Renal cortical epithelial cell (primary cell): ENCODE measurements at regions not wholly inside any gene's neighbourhood (a gene's known extent, or its start where the extent isn't known, plus 50 kb on each side); places are given as distances from the start of the nearest gene placed in this dataset.
"Not testable (repeated sequence)": the region's sequence is repeated elsewhere in the genome, so short reads cannot be mapped to it uniquely, and the experiment has no call there.

Source experiments
- DNase-seq: peaks from one replicate; pipeline ENCODE4 v3.0.0-alpha.2; 2011; ENCODE audit warnings: low read depth

- no peak for DNase-seq
Measured at GRCh38 chr12:126952096-126953007, 1314.6 kb upstream of the TMEM132C start.

DNA sequence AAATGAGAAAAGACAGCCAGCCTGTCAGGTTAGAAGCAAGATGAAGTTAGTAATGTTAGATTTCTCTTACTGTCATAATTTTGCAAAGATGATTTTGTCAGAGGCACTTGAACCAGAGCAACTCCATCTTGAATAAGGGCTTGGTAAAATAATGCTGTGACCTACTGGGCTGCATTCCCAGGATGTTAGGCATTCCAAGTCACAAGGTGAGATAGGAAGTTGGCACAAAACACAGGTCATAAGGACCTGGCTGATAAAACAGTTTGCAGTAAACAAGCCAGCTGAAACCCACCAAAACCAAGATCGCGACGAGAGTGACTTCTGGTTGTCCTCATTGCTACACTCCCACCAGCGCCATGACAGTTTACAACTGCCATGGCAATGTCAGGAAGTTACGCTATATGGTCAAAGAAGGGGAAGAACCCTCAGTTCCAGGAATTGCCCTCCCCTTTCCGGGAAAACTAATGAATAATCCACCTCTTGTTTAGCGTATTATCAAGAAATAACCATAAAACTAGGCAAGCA lies 1313.5 kb upstream of the TMEM132C start:
- no peak for DNase-seq

DNA sequence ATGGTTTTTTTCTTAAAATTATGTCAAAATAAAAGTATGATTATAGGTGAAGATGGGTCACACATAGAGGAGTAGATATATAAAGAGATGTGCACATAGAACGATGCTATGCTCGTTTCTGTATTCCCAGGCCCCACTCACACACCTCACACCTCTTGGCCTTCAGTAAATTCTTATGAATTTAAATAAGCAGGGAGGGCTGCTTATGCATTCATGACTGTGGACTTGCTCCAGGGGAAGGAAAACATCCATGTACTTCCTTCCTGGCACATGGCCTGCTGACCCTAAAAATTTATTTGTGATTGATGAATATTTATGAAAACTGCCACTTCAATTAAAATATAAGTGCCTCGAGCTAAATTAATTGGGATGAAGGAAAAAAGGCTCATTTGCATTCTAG lies 1306.7 kb upstream of the TMEM132C start:
- no peak for DNase-seq

- no peak for DNase-seq
Measured at GRCh38 chr12:126960709-126961108, 1306.3 kb upstream of the TMEM132C start.

DNA sequence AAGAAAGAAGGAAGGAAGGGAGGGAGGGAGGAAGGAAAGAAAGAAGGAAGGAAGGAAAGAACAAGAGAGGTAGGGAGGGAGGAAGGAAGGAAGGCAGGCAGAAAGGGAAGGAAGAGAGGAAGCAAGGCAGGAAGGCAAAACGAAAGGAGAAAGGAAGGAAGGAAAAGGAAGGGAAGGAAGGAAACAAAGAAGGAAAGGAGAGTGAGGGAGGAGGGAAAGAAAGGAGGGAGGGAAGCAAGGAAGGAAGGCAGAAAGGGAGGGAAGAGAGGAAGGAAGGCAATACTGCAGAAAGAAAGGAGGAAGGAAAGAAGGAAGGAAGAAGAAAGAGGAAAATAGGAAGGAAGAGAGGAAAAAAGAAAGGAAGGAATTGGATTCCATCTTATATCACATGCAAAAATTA lies 1303.1 kb upstream of the TMEM132C start:
- DNase-seq = no peak

- no peak for DNase-seq
Measured at GRCh38 chr12:126966498-126966897, 1300.5 kb upstream of the TMEM132C start.

GRCh38 chr12:126967152-126967551 lies 1299.8 kb upstream of the TMEM132C start:
- no peak for DNase-seq

GRCh38 chr12:126974779-126975178 lies 1292.2 kb upstream of the TMEM132C start:
- no peak for DNase-seq

DNA sequence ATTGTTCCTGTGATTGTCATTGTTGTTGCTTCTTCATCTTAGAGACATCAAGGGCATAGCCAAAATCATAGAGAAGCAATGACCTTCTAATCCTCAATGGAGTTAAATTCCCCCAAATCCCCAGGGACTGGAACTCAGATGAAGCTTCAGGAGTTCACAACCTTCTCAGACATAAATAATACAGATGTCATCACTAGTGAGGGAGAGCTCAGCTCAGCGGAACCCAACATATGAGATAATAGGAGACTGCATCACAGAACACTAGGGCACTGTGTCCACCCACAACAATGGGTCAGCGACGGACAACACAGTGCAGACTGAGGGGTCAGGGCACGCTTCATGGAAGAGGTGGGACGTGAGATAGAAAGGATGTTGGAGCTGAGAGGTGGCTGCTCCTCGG lies 1290.4 kb upstream of the TMEM132C start:
- DNase-seq = no peak

- DNase-seq = not testable (repeated sequence)
Measured at GRCh38 chr12:126979564-126979963, 1287.4 kb upstream of the TMEM132C start.

DNA sequence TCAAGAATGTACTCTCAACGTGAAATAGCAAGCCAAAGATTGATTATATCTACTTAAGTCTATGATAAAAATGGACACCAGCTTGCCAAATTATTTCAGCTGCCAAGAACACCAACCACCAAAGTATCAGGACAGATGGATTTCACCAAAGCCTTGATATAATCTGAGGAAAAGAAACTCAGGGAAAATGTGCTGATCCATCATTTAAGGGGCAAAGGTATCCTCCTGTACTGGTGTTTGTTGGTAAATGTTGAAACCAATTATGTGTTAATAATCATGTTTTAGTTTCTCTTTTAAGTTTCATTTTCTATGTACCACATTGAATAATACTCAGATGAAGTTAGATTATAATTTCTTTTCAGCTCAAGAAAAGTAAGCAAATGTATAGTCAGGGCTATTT lies 1284.3 kb upstream of the TMEM132C start:
- DNase-seq = no peak

- not testable (repeated sequence) for DNase-seq
Measured at GRCh38 chr12:126983735-126984134, 1283.2 kb upstream of the TMEM132C start.

DNA sequence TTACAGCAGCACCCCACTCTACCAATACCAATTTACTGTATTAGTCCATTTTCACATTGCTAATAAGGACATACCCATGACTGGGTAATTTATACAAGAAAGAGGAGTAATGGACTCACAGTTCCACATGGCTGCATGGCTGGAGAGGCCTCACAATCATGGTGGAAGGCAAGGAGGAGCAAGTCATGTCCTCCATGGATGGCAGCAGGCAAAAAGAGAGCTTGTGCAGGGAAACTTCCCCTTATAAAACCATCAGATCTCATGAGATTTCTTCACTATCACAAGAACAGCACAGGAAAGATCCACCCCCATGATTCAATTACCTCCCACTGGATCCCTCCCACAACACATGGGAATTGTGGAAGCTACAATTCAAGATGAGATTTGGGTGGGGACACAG lies 1281.3 kb upstream of the TMEM132C start:
- not testable (repeated sequence) for DNase-seq

GRCh38 chr12:126989532-126989931 lies 1277.4 kb upstream of the TMEM132C start:
- DNase-seq = no peak

DNA sequence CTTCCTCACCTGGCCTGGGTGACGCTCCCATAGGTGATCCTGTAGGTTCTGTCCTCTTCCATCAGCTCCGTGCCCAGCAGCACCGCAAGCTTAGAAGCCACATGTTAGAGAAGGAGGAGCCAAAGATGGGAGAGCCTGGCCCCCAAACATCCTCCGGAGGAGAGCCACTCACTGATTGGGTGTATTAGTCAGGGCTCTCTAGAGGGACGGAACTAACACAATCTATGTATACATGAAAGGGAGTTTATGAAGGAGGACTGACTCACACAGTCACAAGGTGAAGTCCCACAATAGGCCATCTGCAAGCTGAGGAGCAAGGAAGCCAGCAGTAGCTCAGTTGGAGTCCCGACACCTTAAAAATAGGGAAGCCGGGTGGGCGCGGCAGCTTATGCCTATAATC lies 1273.1 kb upstream of the TMEM132C start:
- DNase-seq = no peak

DNA sequence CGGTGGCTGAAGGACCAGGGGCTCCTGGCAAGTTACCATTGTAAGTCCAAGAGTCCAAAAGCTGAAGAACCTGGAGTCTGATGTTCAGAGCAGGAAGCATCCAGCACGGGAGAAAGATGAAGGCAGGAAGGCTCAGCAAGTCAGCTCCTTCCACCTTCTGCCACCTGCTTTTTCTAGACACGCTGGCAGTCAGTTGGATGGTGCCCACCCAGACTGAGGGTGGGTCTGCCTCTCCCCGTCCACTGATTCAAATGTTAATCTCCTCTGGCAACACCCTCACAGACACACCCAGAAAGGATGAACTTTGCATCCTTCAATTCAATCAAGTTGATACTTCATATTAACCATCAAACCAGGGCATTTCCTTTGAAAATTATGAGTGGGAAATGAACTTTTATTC lies 1272.4 kb upstream of the TMEM132C start:
- DNase-seq = no peak

- no peak for DNase-seq
Measured at GRCh38 chr12:126998031-126998430, 1268.9 kb upstream of the TMEM132C start.

- DNase-seq = no peak
Measured at GRCh38 chr12:126998747-126999285, 1268.2 kb upstream of the TMEM132C start.

DNA sequence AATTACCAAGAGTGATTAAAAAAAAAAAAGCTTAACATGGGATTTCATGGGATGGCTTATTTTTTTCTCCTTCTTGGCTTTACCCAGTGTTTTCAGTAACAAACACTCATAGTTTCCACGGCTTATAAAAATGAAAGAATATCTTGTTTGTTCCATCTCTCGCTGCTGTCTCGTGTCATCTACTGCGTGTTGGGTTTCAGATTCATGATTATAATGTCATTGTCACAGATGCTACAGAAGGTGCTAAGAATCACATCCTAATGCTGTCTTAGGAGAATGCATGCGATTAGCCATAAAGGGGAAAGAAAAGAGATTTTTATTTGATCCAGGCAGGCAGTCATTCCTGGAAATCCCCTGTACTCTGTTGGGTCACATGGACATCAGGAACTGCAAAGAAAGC lies 1267.6 kb upstream of the TMEM132C start:
- DNase-seq = no peak

GRCh38 chr12:127005406-127005805 lies 1261.6 kb upstream of the TMEM132C start:
- DNase-seq = no peak

DNA sequence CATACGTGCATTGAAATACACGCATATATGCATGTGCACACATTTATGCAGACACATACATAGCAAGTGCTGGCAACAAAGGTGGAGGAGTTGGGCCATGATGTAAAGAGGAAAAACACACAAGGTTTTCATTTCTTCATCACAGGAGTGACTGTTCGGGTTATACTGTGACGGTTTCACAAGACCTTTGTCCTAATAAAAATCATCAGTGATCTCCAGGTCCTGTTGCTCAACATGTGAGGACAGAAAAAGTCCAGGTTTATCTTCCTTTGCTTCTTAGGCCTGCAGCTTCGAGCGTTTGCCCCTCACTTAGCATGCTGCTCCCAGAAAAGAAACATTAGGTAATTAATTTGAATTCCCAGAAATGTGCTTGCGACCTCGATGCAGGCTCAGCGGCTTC lies 1260.0 kb upstream of the TMEM132C start:
- no peak for DNase-seq

DNA sequence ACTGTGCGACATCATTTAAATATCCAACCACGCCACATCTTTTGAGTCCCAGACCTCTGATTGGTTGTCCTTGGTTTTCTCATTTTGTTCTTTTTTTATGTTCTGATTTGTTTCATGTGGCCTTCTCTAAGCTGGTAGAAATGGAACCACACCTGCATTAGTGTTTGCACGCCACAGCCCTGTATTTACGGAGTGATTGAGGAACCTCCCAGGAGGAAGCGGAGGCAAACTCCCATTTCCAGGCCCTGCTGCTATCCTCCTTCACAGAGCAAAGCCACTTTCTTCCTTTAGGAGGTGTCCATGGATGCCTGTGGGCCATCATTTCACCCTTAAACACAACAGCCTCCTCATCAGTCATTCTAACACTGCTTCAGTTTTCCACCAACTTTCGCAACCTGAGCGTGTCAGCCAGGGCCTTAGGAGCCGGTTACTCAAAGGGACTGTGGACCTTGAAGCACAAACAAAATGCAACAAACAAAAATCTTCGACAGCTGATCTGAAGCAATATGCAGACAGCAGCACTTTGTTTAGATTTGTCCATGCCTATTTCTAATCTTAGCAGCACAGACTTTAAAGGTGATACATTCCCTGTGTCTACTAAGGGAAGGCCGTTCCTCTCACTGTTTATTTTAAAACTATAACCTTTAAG lies 1258.1 kb upstream of the TMEM132C start:
- DNase-seq = no peak

DNA sequence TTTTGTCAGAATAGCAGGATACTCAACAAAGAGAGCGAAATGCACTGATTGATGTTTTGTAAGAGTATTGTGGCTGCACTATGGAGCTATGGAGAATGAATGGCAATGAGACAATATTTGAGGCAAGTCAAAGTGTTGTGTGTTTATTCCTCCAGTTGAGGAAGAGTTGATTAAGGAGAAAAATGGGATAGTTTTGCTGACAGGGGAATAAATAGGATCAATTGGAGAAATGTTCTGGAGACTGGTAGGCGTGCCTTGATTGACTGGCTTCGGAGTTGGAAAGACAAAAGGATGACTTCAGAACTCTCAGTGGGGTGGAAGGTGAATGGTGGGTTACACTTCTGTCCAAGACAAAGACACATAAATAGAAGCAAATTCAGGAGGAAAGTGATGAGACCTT lies 1254.9 kb upstream of the TMEM132C start:
- DNase-seq = no peak
